Endodermal cell (in vitro differentiated cells): ENCODE measurements at regions not wholly inside any gene's neighbourhood (a gene's known extent, or its start where the extent isn't known, plus 50 kb on each side); places are given as distances from the start of the nearest gene placed in this dataset.
"Not testable (repeated sequence)": the region's sequence is repeated elsewhere in the genome, so short reads cannot be mapped to it uniquely, and the experiment has no call there.

ENCODE experiments used
- DNase-seq: peaks from one replicate; pipeline ENCODE4 v3.0.0-alpha.2; 2017
- H3K27ac ChIP-seq: 2 replicates; pipeline ENCODE4 v1.5.1; 2013; ENCODE audit warnings: mild to moderate bottlenecking, low read depth, low read length, moderate library complexity
- H3K27me3 ChIP-seq: 2 replicates; pipeline ENCODE4 v1.6.1; 2013; ENCODE audit warnings: mild to moderate bottlenecking, low read length, moderate library complexity; ENCODE audit not compliant: insufficient read depth, control insufficient read depth, poor library complexity, severe bottlenecking
- H3K36me3 ChIP-seq: 2 replicates; pipeline ENCODE4 v1.7.0; 2013; ENCODE audit warnings: mild to moderate bottlenecking, low read length, moderate library complexity; ENCODE audit not compliant: control insufficient read depth, insufficient read depth
- H3K4me1 ChIP-seq: one replicate; pipeline ENCODE4 v1.7.0; 2013; ENCODE audit warnings: low read length; ENCODE audit not compliant: control insufficient read depth, insufficient read depth
- H3K4me3 ChIP-seq: 2 replicates; pipeline ENCODE4 v1.5.1; 2013; ENCODE audit warnings: mild to moderate bottlenecking, low read length, moderate library complexity
- H3K9ac ChIP-seq: 2 replicates; pipeline ENCODE4 v1.6.1; 2013; ENCODE audit warnings: mild to moderate bottlenecking, low read length, moderate library complexity; ENCODE audit not compliant: poor library complexity, severe bottlenecking; ENCODE audit errors: extremely low read depth
- H3K9me3 ChIP-seq: 2 replicates; pipeline ENCODE4 v1.6.1; 2013; ENCODE audit warnings: mild to moderate bottlenecking, low read length, moderate library complexity; ENCODE audit not compliant: control insufficient read depth
- H3K27ac Mint-ChIP-seq: 2 replicates; pipeline ENCODE4 v1.8.0; 2020; ENCODE audit warnings: mixed read lengths
- H3K27me3 Mint-ChIP-seq: 2 replicates; pipeline ENCODE4 v1.8.0; 2021; ENCODE audit warnings: mild to moderate bottlenecking, mixed read lengths; ENCODE audit not compliant: insufficient read depth
- H3K36me3 Mint-ChIP-seq: 2 replicates; pipeline ENCODE4 v1.8.0; 2020; ENCODE audit warnings: low read depth, mixed read lengths
- H3K4me1 Mint-ChIP-seq: 2 replicates; pipeline ENCODE4 v1.8.0; 2020; ENCODE audit warnings: mixed read lengths
- H3K4me3 Mint-ChIP-seq: 2 replicates; pipeline ENCODE4 v1.8.0; 2020; ENCODE audit warnings: mild to moderate bottlenecking, moderate library complexity, mixed read lengths
- H3K9me3 Mint-ChIP-seq: 2 replicates; pipeline ENCODE4 v1.8.0; 2020; ENCODE audit warnings: mild to moderate bottlenecking, mixed read lengths
- WGBS, 2 experiments: methylation state at CpG; one replicate each; pipeline versions ENCODE4 v1.1.5 to v1.1.7; 2013; ENCODE audit warnings: missing lambda C conversion rate in 2 of 2, mixed read lengths in 1 of 2; ENCODE audit not compliant: insufficient coverage in 1 of 2, insufficient read length in 1 of 2; 5-methylcytosine and 5-hydroxymethylcytosine counted together

DNA sequence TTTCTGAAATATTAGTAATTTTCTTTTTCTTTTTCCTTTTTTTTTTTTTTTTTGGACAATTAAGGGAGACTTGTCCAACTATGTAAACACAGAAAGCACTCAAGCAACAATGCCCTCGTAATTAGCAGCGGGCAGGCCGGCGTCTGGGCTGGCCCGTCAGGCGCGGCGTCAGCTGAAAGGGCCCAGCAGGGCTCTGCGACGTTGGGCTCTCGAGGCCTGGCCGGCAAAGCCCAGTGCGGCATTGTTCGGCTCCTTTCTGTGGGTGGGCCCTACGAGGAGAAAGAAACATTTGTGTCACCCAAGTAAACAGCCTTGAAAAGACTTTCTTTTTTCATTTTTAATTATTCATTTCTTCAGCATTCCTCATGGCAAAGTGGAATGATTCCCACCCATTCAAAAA, 359.2 kb downstream of the TEX29 start:
- H3K9ac ChIP-seq, H3K9me3 ChIP-seq, H3K36me3 Mint-ChIP-seq, H3K27me3 Mint-ChIP-seq, H3K27ac ChIP-seq, H3K4me3 ChIP-seq, DNase-seq, H3K36me3 ChIP-seq, H3K4me1 Mint-ChIP-seq, H3K4me1 ChIP-seq, H3K27ac Mint-ChIP-seq, H3K9me3 Mint-ChIP-seq, H3K4me3 Mint-ChIP-seq, H3K27me3 ChIP-seq: not testable (repeated sequence)
- WGBS, 2 experiments: no CpG with 5 or more reads among the region's 15 CpGs

DNA sequence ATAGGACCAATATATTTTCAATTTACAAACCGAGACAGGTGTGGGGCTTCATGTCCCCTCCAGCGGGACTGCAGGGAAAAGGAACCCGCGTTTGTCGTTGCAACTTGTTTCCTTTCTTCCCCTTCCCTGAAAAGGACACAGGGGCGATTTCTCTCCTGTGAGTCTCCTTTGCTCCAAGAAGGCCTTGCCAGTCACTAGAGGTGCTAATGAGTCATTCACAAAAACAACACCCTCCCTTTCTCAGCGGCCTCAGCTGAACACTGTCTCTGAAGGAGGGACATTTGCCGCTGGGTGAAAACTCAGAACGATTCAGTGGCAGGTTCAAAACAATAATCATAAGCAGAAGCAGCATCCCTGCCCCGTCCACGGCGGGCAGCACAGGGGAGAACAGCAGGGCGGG, 359.7 kb downstream of the TEX29 start:
- not testable (repeated sequence) for DNase-seq, H3K9ac ChIP-seq, H3K9me3 ChIP-seq, H3K27me3 Mint-ChIP-seq, H3K27ac Mint-ChIP-seq, H3K27me3 ChIP-seq, H3K9me3 Mint-ChIP-seq, H3K27ac ChIP-seq, H3K36me3 ChIP-seq, H3K4me1 Mint-ChIP-seq, H3K4me3 ChIP-seq, H3K4me3 Mint-ChIP-seq, H3K36me3 Mint-ChIP-seq, H3K4me1 ChIP-seq
- WGBS, 2 experiments: no CpG with 5 or more reads among the region's 13 CpGs

DNA sequence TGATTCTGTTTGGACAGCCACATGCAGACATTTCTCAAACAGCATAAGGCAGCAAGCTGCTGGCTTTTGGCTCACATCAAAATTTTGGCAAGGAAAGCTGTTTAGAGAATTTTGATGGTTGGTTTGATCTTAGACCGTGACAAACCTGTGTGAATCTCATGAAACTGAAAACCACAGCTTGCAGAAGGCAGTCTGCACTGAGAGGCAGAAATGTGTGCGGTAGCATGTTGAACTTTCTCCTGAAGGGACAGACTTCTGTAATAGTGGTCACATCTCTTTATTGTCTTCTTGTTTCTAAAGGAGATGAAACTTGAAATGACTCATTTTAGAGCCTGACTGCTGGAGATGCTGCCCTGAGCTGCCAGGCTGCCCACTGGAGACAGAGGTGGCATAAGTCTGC, 371.6 kb downstream of the TEX29 start:
- H3K4me3 Mint-ChIP-seq: not testable (repeated sequence)

DNA sequence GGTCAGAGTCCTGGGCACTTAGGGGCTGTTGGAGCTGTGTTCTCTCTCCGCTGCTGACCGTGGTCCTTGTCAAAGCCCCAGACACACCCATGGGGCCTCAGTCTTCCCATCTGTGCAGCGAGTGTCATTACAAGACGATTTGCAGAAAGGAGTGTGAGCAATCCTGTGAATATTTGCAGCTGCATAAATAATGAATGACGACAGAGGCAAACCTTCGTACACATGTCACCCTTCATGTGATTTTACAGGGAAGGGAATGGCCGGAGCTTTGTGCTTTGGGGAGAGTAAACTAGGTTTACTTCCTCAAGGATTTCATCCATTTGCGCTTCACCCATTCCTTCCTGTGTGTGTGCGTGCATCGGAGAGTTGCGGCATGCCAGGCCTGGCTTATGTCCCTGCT, 370.8 kb upstream of the SOX1 start:
- not testable (repeated sequence) for H3K4me3 Mint-ChIP-seq, H3K27ac ChIP-seq, H3K27me3 Mint-ChIP-seq, H3K4me1 Mint-ChIP-seq, H3K27me3 ChIP-seq, DNase-seq, H3K9me3 ChIP-seq, H3K9ac ChIP-seq, H3K36me3 ChIP-seq, H3K9me3 Mint-ChIP-seq, H3K4me1 ChIP-seq, H3K36me3 Mint-ChIP-seq, H3K27ac Mint-ChIP-seq, H3K4me3 ChIP-seq
- WGBS, 2 experiments: no CpG with 5 or more reads among the region's 11 CpGs

More for the DNA sequence above, 371.6 kb downstream of the TEX29 start:
- not testable (repeated sequence) for H3K27me3 Mint-ChIP-seq, H3K27ac Mint-ChIP-seq, H3K9ac ChIP-seq, H3K27ac ChIP-seq, H3K36me3 Mint-ChIP-seq, H3K36me3 ChIP-seq, DNase-seq, H3K4me3 ChIP-seq, H3K9me3 ChIP-seq, H3K4me1 ChIP-seq, H3K9me3 Mint-ChIP-seq, H3K27me3 ChIP-seq, H3K4me1 Mint-ChIP-seq
- WGBS, 2 experiments: no CpG with 5 or more reads among the region's 2 CpGs

DNA sequence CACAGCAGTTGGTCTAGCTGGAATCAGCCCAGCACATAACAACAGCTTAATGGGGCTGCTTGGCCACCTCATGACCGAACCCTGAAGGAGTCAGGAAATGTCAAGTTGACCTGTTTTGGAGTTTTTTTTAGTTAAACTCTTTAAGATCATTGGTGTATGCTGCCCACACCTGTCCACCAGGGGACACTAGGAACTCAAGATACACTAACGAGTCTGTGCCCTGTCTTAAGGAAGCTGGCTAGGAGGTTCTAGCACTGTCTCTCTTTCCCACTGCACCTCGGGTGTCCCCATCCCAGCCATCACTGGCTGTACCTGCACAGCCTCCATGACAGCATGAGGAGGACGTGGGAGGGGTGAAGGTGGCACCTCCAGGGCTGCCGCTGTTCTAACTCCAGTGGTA, 364.9 kb upstream of the SOX1 start:
- not testable (repeated sequence) for DNase-seq, H3K27ac ChIP-seq, H3K36me3 Mint-ChIP-seq, H3K4me3 ChIP-seq, H3K36me3 ChIP-seq, H3K4me1 Mint-ChIP-seq, H3K27me3 ChIP-seq, H3K9me3 ChIP-seq, H3K4me1 ChIP-seq, H3K9me3 Mint-ChIP-seq, H3K27me3 Mint-ChIP-seq, H3K27ac Mint-ChIP-seq, H3K9ac ChIP-seq, H3K4me3 Mint-ChIP-seq
- WGBS, 2 experiments: no CpG with 5 or more reads among the region's 5 CpGs
